Neural progenitor cell (in vitro differentiated cells): ENCODE measurements at regions not wholly inside any gene's neighbourhood (a gene's known extent, or its start where the extent isn't known, plus 50 kb on each side); places are given as distances from the start of the nearest gene placed in this dataset.

Experiments used
- DNase-seq: peaks from one replicate; pipeline ENCODE4 v3.0.0-alpha.2; 2016; ENCODE audit warnings: low spot score
- H2AFZ ChIP-seq: fragments of 200-600 bp; sonication (generic); replicated peaks from 2 replicates; pipeline ENCODE4 v1.6.1; 2016; ENCODE audit warnings: antibody characterized with exemption
- H3F3A ChIP-seq: fragments of 200-600 bp; sonication (generic); 2 replicates; pipeline ENCODE4 v1.6.1; 2016; ENCODE audit warnings: antibody characterized with exemption, low read depth
- H3K27ac ChIP-seq: fragments of 200-600 bp; sonication (generic); 2 replicates; pipeline ENCODE4 v1.5.1; 2016; ENCODE audit warnings: mild to moderate bottlenecking
- H3K27me3 ChIP-seq: fragments of 200-600 bp; sonication (generic); 2 replicates; pipeline ENCODE4 v1.6.1; 2016; ENCODE audit warnings: mild to moderate bottlenecking, moderate library complexity
- H3K36me3 ChIP-seq: fragments of 200-600 bp; sonication (generic); 2 replicates; pipeline ENCODE4 v1.5.1; 2016
- H3K4me1 ChIP-seq: fragments of 200-600 bp; sonication (generic); 2 replicates; pipeline ENCODE4 v1.6.1; 2016; ENCODE audit warnings: mixed run types
- H3K4me2 ChIP-seq: fragments of 200-600 bp; sonication (generic); 2 replicates; pipeline ENCODE4 v1.6.1; 2016
- H3K4me3 ChIP-seq: fragments of 200-600 bp; sonication (generic); 2 replicates; pipeline ENCODE4 v1.5.1; 2016
- H3K79me2 ChIP-seq: fragments of 200-600 bp; sonication (generic); 2 replicates; pipeline ENCODE4 v1.6.1; 2016; ENCODE audit warnings: low read depth
- H3K9ac ChIP-seq: fragments of 200-600 bp; sonication (generic); 2 replicates; pipeline ENCODE4 v1.6.1; 2016
- H3K9me3 ChIP-seq: fragments of 200-600 bp; sonication (generic); 2 replicates; pipeline ENCODE4 v1.5.1; 2016; ENCODE audit warnings: low read depth
- H4K20me1 ChIP-seq: fragments of 200-600 bp; sonication (generic); 2 replicates; pipeline ENCODE4 v1.6.1; 2016; ENCODE audit warnings: low read depth
- H3K27ac Mint-ChIP-seq: 3 replicates; pipeline ENCODE4 v1.8.0; 2021; ENCODE audit warnings: mixed read lengths
- H3K27me3 Mint-ChIP-seq: 2 replicates; pipeline ENCODE4 v1.8.0; 2022; ENCODE audit warnings: low read depth, mild to moderate bottlenecking, inconsistent platforms, moderate library complexity, mixed read lengths; ENCODE audit not compliant: insufficient read depth
- H3K36me3 Mint-ChIP-seq: 3 replicates; pipeline ENCODE4 v1.8.0; 2021; ENCODE audit warnings: mixed read lengths
- H3K4me1 Mint-ChIP-seq: 3 replicates; pipeline ENCODE4 v1.8.0; 2021; ENCODE audit warnings: mixed read lengths
- H3K4me3 Mint-ChIP-seq: 3 replicates; pipeline ENCODE4 v1.8.0; 2021; ENCODE audit warnings: mild to moderate bottlenecking, moderate library complexity, mixed read lengths
- H3K9me3 Mint-ChIP-seq: 3 replicates; pipeline ENCODE4 v1.8.0; 2020; ENCODE audit warnings: mixed read lengths
- EZH2 ChIP-seq: fragments of 200-600 bp; sonication (generic); IDR thresholded peaks from 2 replicates; pipeline ENCODE4 v1.6.1; 2017; ENCODE audit warnings: antibody characterized with exemption, mild to moderate bottlenecking, moderate library complexity
- EZH2phosphoT487 ChIP-seq: fragments of 200-600 bp; sonication (generic); IDR thresholded peaks from 2 replicates; pipeline ENCODE4 v1.6.1; 2017; ENCODE audit warnings: antibody characterized with exemption
- TF ChIP-seq, protein P1 (sequence below): fragments of 200-600 bp; sonication (generic); IDR thresholded peaks from 2 replicates; pipeline ENCODE4 v1.5.1; 2017; ENCODE audit warnings: antibody characterized with exemption, mild to moderate bottlenecking

DNA sequence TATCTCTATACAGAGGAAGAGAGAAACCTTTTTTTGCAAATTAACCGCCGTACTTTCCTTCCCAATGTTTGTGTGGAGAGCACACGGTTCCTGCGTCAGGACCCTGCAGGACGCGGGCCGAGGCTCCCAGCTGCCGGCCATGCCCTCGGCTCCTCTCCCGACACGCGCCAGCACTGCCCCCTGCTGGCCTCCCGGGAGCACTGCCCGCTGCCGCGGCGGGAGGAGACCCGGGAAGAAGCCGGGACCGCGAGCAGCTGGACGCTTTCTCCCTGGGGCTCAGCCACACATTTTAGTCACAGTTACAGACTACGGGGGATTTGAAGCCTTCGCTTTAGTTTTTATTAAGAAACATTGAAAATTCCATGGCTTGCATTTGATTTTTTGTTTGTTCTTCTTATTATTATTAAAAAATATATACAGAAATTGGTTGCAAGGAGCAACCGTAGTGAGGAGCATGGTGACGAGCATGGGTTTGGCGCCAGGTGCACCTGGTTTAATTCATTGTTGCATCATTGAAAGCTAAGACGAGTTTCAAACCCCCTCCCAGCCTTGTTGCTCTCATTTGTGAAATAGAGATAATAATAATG, 401.2 kb downstream of the GALR1 start:
- H3K27me3 Mint-ChIP-seq, result no peaks in the 10 kb centered on the region

DNA sequence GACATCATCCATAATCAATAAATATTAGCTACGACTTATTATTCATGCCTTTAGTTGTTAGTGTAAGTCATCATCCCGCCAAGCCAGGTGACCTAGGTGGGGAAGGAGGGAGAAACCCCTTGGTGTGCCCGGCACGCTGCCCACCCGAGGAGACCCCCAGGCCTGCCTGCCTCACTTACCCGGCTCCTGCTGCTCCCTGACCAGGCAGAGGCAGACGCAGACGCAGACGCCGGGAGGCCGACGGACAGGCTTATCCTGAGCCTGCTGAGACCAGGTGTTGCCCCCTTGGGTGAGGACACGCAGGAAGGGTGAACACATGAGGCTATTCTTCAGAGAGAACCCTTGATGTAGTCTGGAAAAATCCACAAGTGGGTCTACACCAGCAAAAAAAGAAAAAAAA, 401.8 kb downstream of the GALR1 start:
- no peaks in the 10 kb centered on the region for H3K4me1 Mint-ChIP-seq
- H3K4me1 ChIP-seq, result no peaks in the 10 kb centered on the region
- H3K9me3 Mint-ChIP-seq, result no peaks in the 10 kb centered on the region
- TF ChIP-seq EZH2 (no peak), EZH2phosphoT487 (no peak)
- TF ChIP-seq, protein P1, sequence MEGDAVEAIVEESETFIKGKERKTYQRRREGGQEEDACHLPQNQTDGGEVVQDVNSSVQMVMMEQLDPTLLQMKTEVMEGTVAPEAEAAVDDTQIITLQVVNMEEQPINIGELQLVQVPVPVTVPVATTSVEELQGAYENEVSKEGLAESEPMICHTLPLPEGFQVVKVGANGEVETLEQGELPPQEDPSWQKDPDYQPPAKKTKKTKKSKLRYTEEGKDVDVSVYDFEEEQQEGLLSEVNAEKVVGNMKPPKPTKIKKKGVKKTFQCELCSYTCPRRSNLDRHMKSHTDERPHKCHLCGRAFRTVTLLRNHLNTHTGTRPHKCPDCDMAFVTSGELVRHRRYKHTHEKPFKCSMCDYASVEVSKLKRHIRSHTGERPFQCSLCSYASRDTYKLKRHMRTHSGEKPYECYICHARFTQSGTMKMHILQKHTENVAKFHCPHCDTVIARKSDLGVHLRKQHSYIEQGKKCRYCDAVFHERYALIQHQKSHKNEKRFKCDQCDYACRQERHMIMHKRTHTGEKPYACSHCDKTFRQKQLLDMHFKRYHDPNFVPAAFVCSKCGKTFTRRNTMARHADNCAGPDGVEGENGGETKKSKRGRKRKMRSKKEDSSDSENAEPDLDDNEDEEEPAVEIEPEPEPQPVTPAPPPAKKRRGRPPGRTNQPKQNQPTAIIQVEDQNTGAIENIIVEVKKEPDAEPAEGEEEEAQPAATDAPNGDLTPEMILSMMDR, result no peak
- no peaks in the 10 kb centered on the region for H3K9me3 ChIP-seq
- H4K20me1 ChIP-seq, result no peaks in the 10 kb centered on the region
- H2AFZ ChIP-seq, result no peak overlapping the region
- H3K4me2 ChIP-seq, result no peak overlapping the region
- no peak overlapping the region for H3K27ac Mint-ChIP-seq
- no peaks in the 10 kb centered on the region for H3K36me3 ChIP-seq
- H3K4me3 ChIP-seq, result no peak overlapping the region
- H3F3A ChIP-seq, result no peaks in the 10 kb centered on the region
- H3K9ac ChIP-seq, result no peak overlapping the region
- H3K27me3 Mint-ChIP-seq, result no peaks in the 10 kb centered on the region
- DNase-seq, result no peak
- peaks cover 15% of the 10 kb centered on the region for H3K27me3 ChIP-seq
- no peak overlapping the region for H3K4me3 Mint-ChIP-seq
- no peak overlapping the region for H3K27ac ChIP-seq
- H3K36me3 Mint-ChIP-seq, result no peaks in the 10 kb centered on the region
- no peaks in the 10 kb centered on the region for H3K79me2 ChIP-seq

More for the DNA sequence above, 401.2 kb downstream of the GALR1 start:
- Histone ChIP-seq H3K4me1 (no peaks in the 10 kb centered on the region), H2AFZ (no peak overlapping the region), H3K9ac (no peak overlapping the region), H3F3A (no peaks in the 10 kb centered on the region), H3K36me3 (no peaks in the 10 kb centered on the region), H3K27me3 (peaks cover 15% of the 10 kb centered on the region), H3K4me2 (no peak overlapping the region), H3K79me2 (no peaks in the 10 kb centered on the region), H3K9me3 (no peaks in the 10 kb centered on the region), H3K27ac (no peak overlapping the region), H3K4me3 (no peak overlapping the region), H4K20me1 (no peaks in the 10 kb centered on the region)
- no peak overlapping the region for H3K27ac Mint-ChIP-seq
- no peaks in the 10 kb centered on the region for H3K9me3 Mint-ChIP-seq
- no peak overlapping the region for H3K4me3 Mint-ChIP-seq
- TF ChIP-seq EZH2 (no peak), EZH2phosphoT487 (no peak)
- TF ChIP-seq, protein P1, result peak; percentile 97
- H3K36me3 Mint-ChIP-seq, result no peaks in the 10 kb centered on the region
- peak; percentile 89 for DNase-seq
- H3K4me1 Mint-ChIP-seq, result no peaks in the 10 kb centered on the region

DNA sequence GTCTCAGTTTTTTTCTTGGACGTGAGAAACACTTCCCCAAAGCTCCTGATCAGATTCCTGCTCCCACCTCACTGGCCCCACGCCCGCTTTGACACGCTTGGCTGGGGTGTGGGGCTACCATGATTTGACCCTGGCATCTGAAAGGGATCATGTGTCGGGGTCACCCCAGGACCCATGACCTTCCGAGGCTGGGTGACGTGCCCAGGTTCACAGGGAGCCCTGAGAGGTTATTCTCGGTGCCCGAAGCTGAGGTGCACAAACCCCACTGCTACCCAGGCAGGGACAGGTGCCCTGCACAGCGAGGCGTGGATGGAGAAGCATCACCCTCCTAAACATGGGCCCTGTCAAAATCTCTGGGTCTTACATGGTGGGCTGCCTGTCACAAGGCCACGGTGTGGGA, 404.1 kb downstream of the GALR1 start:
- Histone ChIP-seq H3K4me1 (no peaks in the 10 kb centered on the region), H3K4me2 (no peak overlapping the region), H3K27ac (no peak overlapping the region), H3K27me3 (peaks cover 15% of the 10 kb centered on the region), H3K79me2 (no peaks in the 10 kb centered on the region), H3K9ac (no peak overlapping the region), H3K36me3 (no peaks in the 10 kb centered on the region), H3K9me3 (no peaks in the 10 kb centered on the region), H4K20me1 (no peaks in the 10 kb centered on the region), H3K4me3 (no peak overlapping the region), H2AFZ (no peak overlapping the region), H3F3A (no peaks in the 10 kb centered on the region)
- TF ChIP-seq EZH2phosphoT487 (no peak), EZH2 (no peak)
- TF ChIP-seq, protein P1, result no peak
- Mint-ChIP-seq H3K4me1 (no peaks in the 10 kb centered on the region), H3K27ac (no peak overlapping the region), H3K27me3 (no peaks in the 10 kb centered on the region), H3K36me3 (no peaks in the 10 kb centered on the region), H3K9me3 (no peaks in the 10 kb centered on the region), H3K4me3 (no peak overlapping the region)
- DNase-seq, result no peak
